ENCODE measurements at regions not wholly inside any gene's neighbourhood (a gene's known extent, or its start where the extent isn't known, plus 50 kb on each side); places are given as distances from the start of the nearest gene placed in this dataset.

DNA sequence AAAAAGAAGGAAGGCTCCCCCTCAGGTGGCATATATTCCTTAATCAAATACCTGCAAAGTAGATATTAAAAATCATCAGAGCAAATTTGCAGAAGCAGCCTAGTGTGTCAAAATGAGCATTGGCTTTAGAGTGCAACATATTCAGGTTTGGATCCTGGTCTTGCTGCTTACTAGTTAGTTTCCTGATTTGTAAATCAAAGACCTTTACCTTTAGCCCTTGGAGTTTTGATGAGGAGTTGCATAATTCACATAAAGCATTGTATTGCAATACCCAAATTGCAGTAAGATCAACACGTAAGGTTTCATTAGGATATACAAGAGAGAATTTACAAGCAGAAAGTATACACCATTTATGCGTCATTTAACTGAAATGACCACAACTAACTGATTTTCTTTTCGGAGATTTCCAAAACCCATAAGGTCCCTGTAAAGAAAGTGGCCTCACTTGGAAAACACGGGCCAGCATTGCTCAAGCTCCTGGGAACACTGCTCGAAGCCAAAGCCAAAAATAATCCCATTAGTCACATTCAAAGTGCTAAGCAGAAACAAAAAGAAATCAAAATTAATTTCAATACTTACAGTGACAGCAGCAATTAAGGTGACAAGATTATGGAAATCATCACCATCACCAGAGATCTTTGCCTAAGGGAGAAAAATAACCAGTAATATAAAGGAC, 415.9 kb upstream of the ERCC4 start:
- DNase-seq (ENCODE audit: low spot score): no peak
- no peak overlapping the region for H3K4me3 ChIP-seq (ENCODE audit: low read depth in 1 of 3, low read length in 3 of 3)
- TF ChIP-seq EGR1 (IDR thresholded peaks at IDR 0.05; ENCODE audit: low read depth in 2 of 2) (no peak), NR2F2 (IDR thresholded peaks at IDR 0.05) (no peak), RXRA (IDR thresholded peaks at IDR 0.05) (no peak), JUND (IDR thresholded peaks at IDR 0.05) (no peak), HNF4A (conservative IDR thresholded peaks at IDR 0.05) (peak in 1 of 2 donors; percentile 21)
- TF ChIP-seq, protein P1, sequence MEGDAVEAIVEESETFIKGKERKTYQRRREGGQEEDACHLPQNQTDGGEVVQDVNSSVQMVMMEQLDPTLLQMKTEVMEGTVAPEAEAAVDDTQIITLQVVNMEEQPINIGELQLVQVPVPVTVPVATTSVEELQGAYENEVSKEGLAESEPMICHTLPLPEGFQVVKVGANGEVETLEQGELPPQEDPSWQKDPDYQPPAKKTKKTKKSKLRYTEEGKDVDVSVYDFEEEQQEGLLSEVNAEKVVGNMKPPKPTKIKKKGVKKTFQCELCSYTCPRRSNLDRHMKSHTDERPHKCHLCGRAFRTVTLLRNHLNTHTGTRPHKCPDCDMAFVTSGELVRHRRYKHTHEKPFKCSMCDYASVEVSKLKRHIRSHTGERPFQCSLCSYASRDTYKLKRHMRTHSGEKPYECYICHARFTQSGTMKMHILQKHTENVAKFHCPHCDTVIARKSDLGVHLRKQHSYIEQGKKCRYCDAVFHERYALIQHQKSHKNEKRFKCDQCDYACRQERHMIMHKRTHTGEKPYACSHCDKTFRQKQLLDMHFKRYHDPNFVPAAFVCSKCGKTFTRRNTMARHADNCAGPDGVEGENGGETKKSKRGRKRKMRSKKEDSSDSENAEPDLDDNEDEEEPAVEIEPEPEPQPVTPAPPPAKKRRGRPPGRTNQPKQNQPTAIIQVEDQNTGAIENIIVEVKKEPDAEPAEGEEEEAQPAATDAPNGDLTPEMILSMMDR (IDR thresholded peaks at IDR 0.05; ENCODE audit: low read depth, low read length, missing input control): no peak
- TF ChIP-seq, protein P2, sequence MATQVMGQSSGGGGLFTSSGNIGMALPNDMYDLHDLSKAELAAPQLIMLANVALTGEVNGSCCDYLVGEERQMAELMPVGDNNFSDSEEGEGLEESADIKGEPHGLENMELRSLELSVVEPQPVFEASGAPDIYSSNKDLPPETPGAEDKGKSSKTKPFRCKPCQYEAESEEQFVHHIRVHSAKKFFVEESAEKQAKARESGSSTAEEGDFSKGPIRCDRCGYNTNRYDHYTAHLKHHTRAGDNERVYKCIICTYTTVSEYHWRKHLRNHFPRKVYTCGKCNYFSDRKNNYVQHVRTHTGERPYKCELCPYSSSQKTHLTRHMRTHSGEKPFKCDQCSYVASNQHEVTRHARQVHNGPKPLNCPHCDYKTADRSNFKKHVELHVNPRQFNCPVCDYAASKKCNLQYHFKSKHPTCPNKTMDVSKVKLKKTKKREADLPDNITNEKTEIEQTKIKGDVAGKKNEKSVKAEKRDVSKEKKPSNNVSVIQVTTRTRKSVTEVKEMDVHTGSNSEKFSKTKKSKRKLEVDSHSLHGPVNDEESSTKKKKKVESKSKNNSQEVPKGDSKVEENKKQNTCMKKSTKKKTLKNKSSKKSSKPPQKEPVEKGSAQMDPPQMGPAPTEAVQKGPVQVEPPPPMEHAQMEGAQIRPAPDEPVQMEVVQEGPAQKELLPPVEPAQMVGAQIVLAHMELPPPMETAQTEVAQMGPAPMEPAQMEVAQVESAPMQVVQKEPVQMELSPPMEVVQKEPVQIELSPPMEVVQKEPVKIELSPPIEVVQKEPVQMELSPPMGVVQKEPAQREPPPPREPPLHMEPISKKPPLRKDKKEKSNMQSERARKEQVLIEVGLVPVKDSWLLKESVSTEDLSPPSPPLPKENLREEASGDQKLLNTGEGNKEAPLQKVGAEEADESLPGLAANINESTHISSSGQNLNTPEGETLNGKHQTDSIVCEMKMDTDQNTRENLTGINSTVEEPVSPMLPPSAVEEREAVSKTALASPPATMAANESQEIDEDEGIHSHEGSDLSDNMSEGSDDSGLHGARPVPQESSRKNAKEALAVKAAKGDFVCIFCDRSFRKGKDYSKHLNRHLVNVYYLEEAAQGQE (IDR thresholded peaks at IDR 0.05): no peak
- H3K27me3 ChIP-seq (ENCODE audit: control insufficient read depth in 4 of 4, insufficient read depth in 4 of 4, low read length in 3 of 4): no peaks in the 10 kb centered on the region
- 77% methylated on average over 5 of the region's 5 CpGs for WGBS
- no peak overlapping the region for H3K27ac ChIP-seq (ENCODE audit: low read depth in 1 of 2, low read length in 2 of 2)
- H3K9me3 ChIP-seq (ENCODE audit: control insufficient read depth in 4 of 4, low read length in 3 of 4): no peaks in the 10 kb centered on the region
- H3K4me1 ChIP-seq (ENCODE audit: control insufficient read depth in 4 of 4, insufficient read depth in 4 of 4, low read length in 3 of 4): no peaks in the 10 kb centered on the region
- H3K9ac ChIP-seq (ENCODE audit: low read depth in 1 of 2, low read length in 2 of 2): no peak overlapping the region
- no peaks in the 10 kb centered on the region for H3K36me3 ChIP-seq (ENCODE audit: control insufficient read depth in 4 of 4, insufficient read depth in 3 of 4, low read depth in 1 of 4, low read length in 3 of 4)

DNA sequence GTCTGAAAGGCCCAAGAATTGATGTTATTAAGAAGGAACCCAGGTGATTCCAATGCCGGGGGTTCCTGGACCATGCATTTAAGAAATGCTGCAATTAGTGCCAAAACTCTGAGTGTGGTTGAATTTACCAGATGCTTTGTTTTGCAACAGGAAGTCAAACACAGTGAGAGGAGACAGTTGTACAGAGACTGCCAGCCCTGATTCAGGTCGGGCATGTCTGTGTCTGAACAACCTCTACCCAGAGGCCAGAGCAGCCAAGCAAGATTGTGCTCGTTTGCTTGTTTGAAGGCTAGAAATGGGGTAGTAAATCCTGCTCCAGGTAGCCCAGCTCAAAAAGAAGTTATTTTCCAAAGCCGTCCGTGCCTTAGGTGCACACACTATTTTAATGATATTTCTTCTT, 412.4 kb upstream of the ERCC4 start:
- Histone ChIP-seq H3K27me3 (ENCODE audit: control insufficient read depth in 4 of 4, insufficient read depth in 4 of 4, low read length in 3 of 4) (no peaks in the 10 kb centered on the region), H3K36me3 (ENCODE audit: control insufficient read depth in 4 of 4, insufficient read depth in 3 of 4, low read depth in 1 of 4, low read length in 3 of 4) (no peaks in the 10 kb centered on the region), H3K4me3 (ENCODE audit: low read depth in 1 of 3, low read length in 3 of 3) (no peak overlapping the region), H3K27ac (ENCODE audit: low read depth in 1 of 2, low read length in 2 of 2) (no peak overlapping the region), H3K4me1 (ENCODE audit: control insufficient read depth in 4 of 4, insufficient read depth in 4 of 4, low read length in 3 of 4) (no peaks in the 10 kb centered on the region), H3K9me3 (ENCODE audit: control insufficient read depth in 4 of 4, low read length in 3 of 4) (no peaks in the 10 kb centered on the region), H3K9ac (ENCODE audit: low read depth in 1 of 2, low read length in 2 of 2) (no peak overlapping the region)
- TF ChIP-seq GABPA (IDR thresholded peaks at IDR 0.05 in 1 of 2, conservative IDR thresholded peaks at IDR 0.05 in 1 of 2) (no peak), HNF4G (IDR thresholded peaks at IDR 0.05) (no peak), FOXA2 (IDR thresholded peaks at IDR 0.05) (no peak), TAF1 (conservative IDR thresholded peaks at IDR 0.05) (no peak), EGR1 (IDR thresholded peaks at IDR 0.05; ENCODE audit: low read depth in 2 of 2) (no peak), HNF4A (conservative IDR thresholded peaks at IDR 0.05) (no peak), RAD21 (IDR thresholded peaks at IDR 0.05) (no peak), YY1 (IDR thresholded peaks at IDR 0.05) (no peak), SP1 (IDR thresholded peaks at IDR 0.05) (no peak)
- TF ChIP-seq, protein P1 (IDR thresholded peaks at IDR 0.05; ENCODE audit: low read depth, low read length, missing input control): no peak
- TF ChIP-seq, protein P3, sequence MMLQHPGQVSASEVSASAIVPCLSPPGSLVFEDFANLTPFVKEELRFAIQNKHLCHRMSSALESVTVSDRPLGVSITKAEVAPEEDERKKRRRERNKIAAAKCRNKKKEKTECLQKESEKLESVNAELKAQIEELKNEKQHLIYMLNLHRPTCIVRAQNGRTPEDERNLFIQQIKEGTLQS (IDR thresholded peaks at IDR 0.05): no peak
- TF ChIP-seq, protein P4, sequence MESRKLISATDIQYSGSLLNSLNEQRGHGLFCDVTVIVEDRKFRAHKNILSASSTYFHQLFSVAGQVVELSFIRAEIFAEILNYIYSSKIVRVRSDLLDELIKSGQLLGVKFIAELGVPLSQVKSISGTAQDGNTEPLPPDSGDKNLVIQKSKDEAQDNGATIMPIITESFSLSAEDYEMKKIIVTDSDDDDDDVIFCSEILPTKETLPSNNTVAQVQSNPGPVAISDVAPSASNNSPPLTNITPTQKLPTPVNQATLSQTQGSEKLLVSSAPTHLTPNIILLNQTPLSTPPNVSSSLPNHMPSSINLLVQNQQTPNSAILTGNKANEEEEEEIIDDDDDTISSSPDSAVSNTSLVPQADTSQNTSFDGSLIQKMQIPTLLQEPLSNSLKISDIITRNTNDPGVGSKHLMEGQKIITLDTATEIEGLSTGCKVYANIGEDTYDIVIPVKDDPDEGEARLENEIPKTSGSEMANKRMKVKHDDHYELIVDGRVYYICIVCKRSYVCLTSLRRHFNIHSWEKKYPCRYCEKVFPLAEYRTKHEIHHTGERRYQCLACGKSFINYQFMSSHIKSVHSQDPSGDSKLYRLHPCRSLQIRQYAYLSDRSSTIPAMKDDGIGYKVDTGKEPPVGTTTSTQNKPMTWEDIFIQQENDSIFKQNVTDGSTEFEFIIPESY (IDR thresholded peaks at IDR 0.05): no peak
- 71% methylated on average over 5 of the region's 5 CpGs for WGBS
- DNase-seq (ENCODE audit: low spot score): no peak

Measured in liver (tissue), 8 donors.